Peyer's patch (tissue), 4 donors: ENCODE measurements at regions not wholly inside any gene's neighbourhood (a gene's known extent, or its start where the extent isn't known, plus 50 kb on each side); places are given as distances from the start of the nearest gene placed in this dataset.

Experiments used
- POLR2A ChIP-seq, 2 donors: fragments of 450-650 bp; IDR thresholded peaks; one replicate each; pipeline ENCODE4 v1.5.1; 2017; ENCODE audit warnings: antibody characterized with exemption in 2 of 2, mild to moderate bottlenecking in 2 of 2, moderate library complexity in 2 of 2
- TF ChIP-seq, protein P1 (sequence below), 6 experiments: fragments of 450-650 bp in 4 of 6; fragments of 200-600 bp in 2 of 6; sonication (generic) in 1 of 6; IDR thresholded peaks; one replicate each; pipeline ENCODE4 v1.5.1; 2017 to 2019; ENCODE audit warnings: antibody characterized with exemption in 6 of 6, mild to moderate bottlenecking in 3 of 6, moderate library complexity in 1 of 6

- TF ChIP-seq, protein P1, sequence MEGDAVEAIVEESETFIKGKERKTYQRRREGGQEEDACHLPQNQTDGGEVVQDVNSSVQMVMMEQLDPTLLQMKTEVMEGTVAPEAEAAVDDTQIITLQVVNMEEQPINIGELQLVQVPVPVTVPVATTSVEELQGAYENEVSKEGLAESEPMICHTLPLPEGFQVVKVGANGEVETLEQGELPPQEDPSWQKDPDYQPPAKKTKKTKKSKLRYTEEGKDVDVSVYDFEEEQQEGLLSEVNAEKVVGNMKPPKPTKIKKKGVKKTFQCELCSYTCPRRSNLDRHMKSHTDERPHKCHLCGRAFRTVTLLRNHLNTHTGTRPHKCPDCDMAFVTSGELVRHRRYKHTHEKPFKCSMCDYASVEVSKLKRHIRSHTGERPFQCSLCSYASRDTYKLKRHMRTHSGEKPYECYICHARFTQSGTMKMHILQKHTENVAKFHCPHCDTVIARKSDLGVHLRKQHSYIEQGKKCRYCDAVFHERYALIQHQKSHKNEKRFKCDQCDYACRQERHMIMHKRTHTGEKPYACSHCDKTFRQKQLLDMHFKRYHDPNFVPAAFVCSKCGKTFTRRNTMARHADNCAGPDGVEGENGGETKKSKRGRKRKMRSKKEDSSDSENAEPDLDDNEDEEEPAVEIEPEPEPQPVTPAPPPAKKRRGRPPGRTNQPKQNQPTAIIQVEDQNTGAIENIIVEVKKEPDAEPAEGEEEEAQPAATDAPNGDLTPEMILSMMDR (IDR thresholded peaks at IDR 0.05): no peak
- TF ChIP-seq POLR2A (IDR thresholded peaks at IDR 0.05): no peak
Observed at GRCh38 chr7:47185170-47185569, 396.7 kb downstream of the TNS3 start.
